Ammon's horn (tissue), 1 donor: ENCODE measurements at regions not wholly inside any gene's neighbourhood (a gene's known extent, or its start where the extent isn't known, plus 50 kb on each side); places are given as distances from the start of the nearest gene placed in this dataset.
A peak's percentile ranks its signal among the peaks of the same experiment; 100 is the strongest.

Source experiments
- DNase-seq: peaks from one replicate; pipeline ENCODE4 v3.0.0-alpha.2; 2016; ENCODE audit warnings: low spot score

GRCh38 chr5:56620903-56621677 is 194.3 kb upstream of the MAP3K1 start:
- no peak for DNase-seq

- no peak for DNase-seq
Observed at GRCh38 chr5:56617998-56618397, 197.4 kb upstream of the MAP3K1 start.

- DNase-seq: no peak
Observed at GRCh38 chr5:56616454-56617160, 198.7 kb upstream of the MAP3K1 start.

- DNase-seq: no peak
Observed at GRCh38 chr5:56615361-56616153, 199.8 kb upstream of the MAP3K1 start.

- DNase-seq: no peak
Observed at GRCh38 chr5:56612759-56613158, 202.6 kb upstream of the MAP3K1 start.

- no peak for DNase-seq
Observed at GRCh38 chr5:56612353-56612752, 203.0 kb upstream of the MAP3K1 start.

GRCh38 chr5:56610093-56610698 is 205.2 kb upstream of the MAP3K1 start:
- no peak for DNase-seq

- DNase-seq: peak; percentile 13
Observed at GRCh38 chr5:56608217-56608925, 207.0 kb upstream of the MAP3K1 start.

- DNase-seq: no peak
Observed at GRCh38 chr5:56607551-56607950, 207.8 kb upstream of the MAP3K1 start.

- DNase-seq: no peak
Observed at GRCh38 chr5:56607074-56607473, 208.3 kb upstream of the MAP3K1 start.

GRCh38 chr5:56606192-56606591 is 209.2 kb upstream of the MAP3K1 start:
- DNase-seq: no peak

GRCh38 chr5:56605231-56605630 is 210.1 kb upstream of the MAP3K1 start:
- no peak for DNase-seq

- no peak for DNase-seq
Observed at GRCh38 chr5:56601641-56602071, 213.7 kb upstream of the MAP3K1 start.

GRCh38 chr5:56598941-56599340 is 216.4 kb upstream of the MAP3K1 start:
- DNase-seq: no peak

GRCh38 chr5:56596155-56596554 is 219.2 kb upstream of the MAP3K1 start:
- DNase-seq: no peak

- DNase-seq: no peak
Observed at GRCh38 chr5:56595566-56595965, 219.8 kb upstream of the MAP3K1 start.

GRCh38 chr5:56594792-56595191 is 220.6 kb upstream of the MAP3K1 start:
- no peak for DNase-seq

GRCh38 chr5:56591081-56591480 is 224.3 kb upstream of the MAP3K1 start:
- DNase-seq: no peak

- DNase-seq: no peak
Observed at GRCh38 chr5:56589481-56589860, 225.9 kb upstream of the MAP3K1 start.

GRCh38 chr5:56588636-56589480 is 226.5 kb upstream of the MAP3K1 start:
- DNase-seq: no peak

GRCh38 chr5:56588131-56588487 is 227.2 kb upstream of the MAP3K1 start:
- DNase-seq: no peak
